Osteocyte (in vitro differentiated cells): ENCODE measurements at regions not wholly inside any gene's neighbourhood (a gene's known extent, or its start where the extent isn't known, plus 50 kb on each side); places are given as distances from the start of the nearest gene placed in this dataset.
"Not testable (repeated sequence)": the region's sequence is repeated elsewhere in the genome, so short reads cannot be mapped to it uniquely, and the experiment has no call there.

Experiments
- DNase-seq: peaks from one replicate; pipeline ENCODE4 v3.0.0; 2021; ENCODE audit warnings: mixed read lengths; ENCODE audit not compliant: unreplicated experiment; ENCODE audit errors: extremely low spot score
- H3K27ac Mint-ChIP-seq: one replicate; pipeline ENCODE4 v1.8.0; 2021; ENCODE audit warnings: mild to moderate bottlenecking, mixed read lengths; ENCODE audit not compliant: unreplicated experiment
- H3K27me3 Mint-ChIP-seq: one replicate; pipeline ENCODE4 v1.8.0; 2021; ENCODE audit warnings: mixed read lengths; ENCODE audit not compliant: unreplicated experiment
- H3K36me3 Mint-ChIP-seq: one replicate; pipeline ENCODE4 v1.8.0; 2021; ENCODE audit warnings: mixed read lengths; ENCODE audit not compliant: unreplicated experiment
- H3K4me1 Mint-ChIP-seq: one replicate; pipeline ENCODE4 v1.8.0; 2021; ENCODE audit warnings: mixed read lengths; ENCODE audit not compliant: unreplicated experiment
- H3K4me3 Mint-ChIP-seq: one replicate; pipeline ENCODE4 v1.8.0; 2021; ENCODE audit warnings: mild to moderate bottlenecking, moderate library complexity, mixed read lengths; ENCODE audit not compliant: unreplicated experiment
- H3K9me3 Mint-ChIP-seq: one replicate; pipeline ENCODE4 v1.8.0; 2021; ENCODE audit warnings: mixed read lengths; ENCODE audit not compliant: unreplicated experiment
- CTCF ChIP-seq: fragments of 200-600 bp; sonication (generic); IDR thresholded peaks from 2 replicates; pipeline ENCODE4 v1.5.0; 2021; ENCODE audit warnings: antibody characterized with exemption, mild to moderate bottlenecking, moderate library complexity

- no peaks in the 10 kb centered on the region for H3K36me3 Mint-ChIP-seq
- TF ChIP-seq CTCF = no peak
Observed at GRCh38 chr13:91053318-91054065, 294.0 kb upstream of the MIR17HG start.

DNA sequence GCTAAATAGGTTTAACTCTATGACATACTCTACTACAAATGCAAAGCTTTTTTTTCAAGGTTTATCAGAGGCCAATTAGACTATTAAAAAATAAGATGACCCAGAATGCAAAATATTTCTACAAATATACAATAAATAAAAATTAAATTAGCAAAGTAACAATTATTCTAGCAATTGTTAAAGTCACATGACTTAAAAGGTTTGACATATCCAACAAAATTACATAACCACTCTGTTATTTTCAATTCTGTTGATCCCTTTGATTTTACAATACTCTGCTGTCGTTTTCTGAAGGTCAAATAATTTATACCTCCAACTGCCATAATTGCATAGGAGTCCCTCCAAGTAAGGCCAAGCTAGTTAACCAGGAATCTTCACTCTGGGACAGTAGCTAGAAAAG is 292.6 kb upstream of the MIR17HG start:
- H3K9me3 Mint-ChIP-seq = no peaks in the 10 kb centered on the region
- no peak for TF ChIP-seq CTCF
- H3K4me3 Mint-ChIP-seq = no peak overlapping the region

More at GRCh38 chr13:91053318-91054065, 294.0 kb upstream of the MIR17HG start:
- Mint-ChIP-seq H3K9me3 (no peaks in the 10 kb centered on the region), H3K4me3 (no peak overlapping the region), H3K4me1 (peaks cover 16% of the 10 kb centered on the region), H3K27me3 (peaks cover 3% of the 10 kb centered on the region), H3K27ac (no peak overlapping the region)
- DNase-seq = no peak

DNA sequence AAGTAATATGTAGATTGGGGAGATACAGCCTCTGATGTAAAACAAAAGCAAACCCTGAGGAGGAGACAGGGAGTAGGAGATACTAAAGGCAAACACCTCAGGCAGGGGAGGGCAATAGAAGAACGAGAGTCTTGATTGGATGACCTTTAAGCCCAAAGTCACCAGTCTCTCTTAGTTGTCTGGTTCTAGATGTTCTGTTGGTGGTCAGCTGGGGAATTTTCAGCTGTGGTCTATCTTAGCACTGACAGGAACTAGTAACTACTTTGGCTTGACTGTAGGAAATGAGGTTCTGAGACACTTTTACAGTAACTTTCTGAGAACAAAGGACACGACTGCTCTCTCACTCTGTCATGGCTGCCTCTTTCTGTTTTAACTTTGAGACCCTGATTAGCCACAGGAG is 290.7 kb upstream of the MIR17HG start:
- Mint-ChIP-seq H3K27me3 (peaks cover 3% of the 10 kb centered on the region), H3K4me3 (no peak overlapping the region), H3K27ac (no peak overlapping the region), H3K36me3 (no peaks in the 10 kb centered on the region), H3K4me1 (peaks cover 16% of the 10 kb centered on the region), H3K9me3 (no peaks in the 10 kb centered on the region)
- TF ChIP-seq CTCF = no peak
- no peak for DNase-seq

More for the DNA sequence above, 292.6 kb upstream of the MIR17HG start:
- no peak for DNase-seq
- Mint-ChIP-seq H3K36me3 (no peaks in the 10 kb centered on the region), H3K27me3 (peaks cover 3% of the 10 kb centered on the region), H3K4me1 (peaks cover 16% of the 10 kb centered on the region), H3K27ac (no peak overlapping the region)

- DNase-seq, H3K27ac Mint-ChIP-seq, H3K27me3 Mint-ChIP-seq, H3K9me3 Mint-ChIP-seq, H3K36me3 Mint-ChIP-seq, H3K4me3 Mint-ChIP-seq: not testable (repeated sequence)
- H3K4me1 Mint-ChIP-seq = peaks cover 14% of the 10 kb centered on the region
Observed at GRCh38 chr13:91057507-91057906, 290.0 kb upstream of the MIR17HG start.

DNA sequence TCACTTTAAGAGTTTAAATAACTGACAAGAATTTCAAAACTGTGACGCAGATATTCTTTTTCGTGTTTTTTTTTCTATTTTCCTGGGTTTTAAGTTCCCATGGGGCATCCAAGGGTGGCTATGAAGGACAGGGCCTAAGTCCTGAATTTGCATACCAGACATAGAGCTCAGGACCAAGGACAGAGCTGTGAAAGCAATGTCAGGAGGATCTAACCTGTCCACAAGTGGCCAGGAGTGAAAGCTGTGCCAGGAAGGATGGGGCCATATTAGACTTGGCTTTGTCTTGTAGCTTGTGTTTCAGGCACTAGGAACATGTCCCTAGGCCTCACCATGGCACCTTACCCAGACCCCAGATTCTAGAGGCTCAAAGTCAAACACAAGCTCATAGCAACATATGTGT is 289.4 kb upstream of the MIR17HG start:
- TF ChIP-seq CTCF = no peak
- Mint-ChIP-seq H3K9me3 (no peaks in the 10 kb centered on the region), H3K36me3 (no peaks in the 10 kb centered on the region), H3K4me1 (peaks cover 9% of the 10 kb centered on the region), H3K27me3 (peaks cover 3% of the 10 kb centered on the region), H3K27ac (no peak overlapping the region), H3K4me3 (no peak overlapping the region)
- no peak for DNase-seq
